ENCODE measurements at regions not wholly inside any gene's neighbourhood (a gene's known extent, or its start where the extent isn't known, plus 50 kb on each side); places are given as distances from the start of the nearest gene placed in this dataset.

GRCh38 chr6:147870506-147871110 lies 362.1 kb downstream of the SAMD5 start:
- Histone ChIP-seq H3K36me3 (ENCODE audit: control insufficient read depth, insufficient read depth, low read length) (no peaks in the 10 kb centered on the region), H3K9me3 (ENCODE audit: control insufficient read depth, low read length) (no peaks in the 10 kb centered on the region), H3K4me3 (ENCODE audit: low read length) (no peak overlapping the region), H3K27me3 (ENCODE audit: control insufficient read depth, insufficient read depth, low read length, poor library complexity, severe bottlenecking) (no peaks in the 10 kb centered on the region), H3K4me1 (ENCODE audit: control insufficient read depth, insufficient read depth, low read length) (no peaks in the 10 kb centered on the region), H3K27ac (ENCODE audit: low read depth, low read length) (no peak overlapping the region), H3K9ac (ENCODE audit: extremely low read depth, low read length, poor library complexity, severe bottlenecking) (no peak overlapping the region)
- H3K4me3 Mint-ChIP-seq = no peak overlapping the region
- H3K9me3 Mint-ChIP-seq = no peaks in the 10 kb centered on the region
- no peaks in the 10 kb centered on the region for H3K4me1 Mint-ChIP-seq
- H3K27me3 Mint-ChIP-seq (ENCODE audit: insufficient read depth) = no peaks in the 10 kb centered on the region
- H3K36me3 Mint-ChIP-seq (ENCODE audit: low read depth) = no peaks in the 10 kb centered on the region
- no peak for DNase-seq
- 87 to 100% methylated on average over 1 to 4 of the region's 4 CpGs for WGBS, 2 experiments (ENCODE audit: insufficient coverage in 1 of 2, insufficient read length in 1 of 2)
- no peak for TF ChIP-seq CTCF (conservative IDR thresholded peaks at IDR 0.05)
- H3K27ac Mint-ChIP-seq = peak overlapping the region; percentile 39

GRCh38 chr6:147872002-147872401 lies 363.5 kb downstream of the SAMD5 start:
- Histone ChIP-seq H3K9me3 (ENCODE audit: control insufficient read depth, low read length) (no peaks in the 10 kb centered on the region), H3K4me3 (ENCODE audit: low read length) (no peak overlapping the region), H3K27me3 (ENCODE audit: control insufficient read depth, insufficient read depth, low read length, poor library complexity, severe bottlenecking) (no peaks in the 10 kb centered on the region), H3K9ac (ENCODE audit: extremely low read depth, low read length, poor library complexity, severe bottlenecking) (no peak overlapping the region), H3K27ac (ENCODE audit: low read depth, low read length) (no peak overlapping the region), H3K36me3 (ENCODE audit: control insufficient read depth, insufficient read depth, low read length) (no peaks in the 10 kb centered on the region), H3K4me1 (ENCODE audit: control insufficient read depth, insufficient read depth, low read length) (no peaks in the 10 kb centered on the region)
- no peak for TF ChIP-seq CTCF (conservative IDR thresholded peaks at IDR 0.05)
- WGBS, 2 experiments (ENCODE audit: insufficient coverage in 1 of 2, insufficient read length in 1 of 2) = no CpG with 5 or more reads among the region's 1 CpG
- Mint-ChIP-seq H3K27ac (no peak overlapping the region), H3K4me1 (no peaks in the 10 kb centered on the region), H3K27me3 (ENCODE audit: insufficient read depth) (no peaks in the 10 kb centered on the region), H3K4me3 (no peak overlapping the region), H3K36me3 (ENCODE audit: low read depth) (no peaks in the 10 kb centered on the region), H3K9me3 (no peaks in the 10 kb centered on the region)
- DNase-seq = no peak

GRCh38 chr6:147873816-147874215 lies 365.3 kb downstream of the SAMD5 start:
- H3K27ac Mint-ChIP-seq = no peak overlapping the region
- Histone ChIP-seq H3K27ac (ENCODE audit: low read depth, low read length) (no peak overlapping the region), H3K4me3 (ENCODE audit: low read length) (no peak overlapping the region), H3K9ac (ENCODE audit: extremely low read depth, low read length, poor library complexity, severe bottlenecking) (no peak overlapping the region), H3K36me3 (ENCODE audit: control insufficient read depth, insufficient read depth, low read length) (no peaks in the 10 kb centered on the region), H3K9me3 (ENCODE audit: control insufficient read depth, low read length) (no peaks in the 10 kb centered on the region), H3K27me3 (ENCODE audit: control insufficient read depth, insufficient read depth, low read length, poor library complexity, severe bottlenecking) (no peaks in the 10 kb centered on the region), H3K4me1 (ENCODE audit: control insufficient read depth, insufficient read depth, low read length) (no peaks in the 10 kb centered on the region)
- H3K4me1 Mint-ChIP-seq = no peaks in the 10 kb centered on the region
- no peak overlapping the region for H3K4me3 Mint-ChIP-seq
- no peaks in the 10 kb centered on the region for H3K27me3 Mint-ChIP-seq (ENCODE audit: insufficient read depth)
- no peaks in the 10 kb centered on the region for H3K9me3 Mint-ChIP-seq
- H3K36me3 Mint-ChIP-seq (ENCODE audit: low read depth) = no peaks in the 10 kb centered on the region
- no peak for DNase-seq
- no peak for TF ChIP-seq CTCF (conservative IDR thresholded peaks at IDR 0.05)

Measured in endodermal cell (in vitro differentiated cells).